ENCODE measurements at regions not wholly inside any gene's neighbourhood (a gene's known extent, or its start where the extent isn't known, plus 50 kb on each side); places are given as distances from the start of the nearest gene placed in this dataset.

GRCh38 chr12:19927661-19928060, 440.7 kb upstream of the PDE3A start:
- no peak for TF ChIP-seq CTCF (IDR thresholded peaks at IDR 0.05)
- no peak for TF ChIP-seq POLR2AphosphoS5 (IDR thresholded peaks at IDR 0.05)

All from sigmoid colon (tissue), 4 donors.